ENCODE measurements at regions not wholly inside any gene's neighbourhood (a gene's known extent, or its start where the extent isn't known, plus 50 kb on each side); places are given as distances from the start of the nearest gene placed in this dataset.

DNA sequence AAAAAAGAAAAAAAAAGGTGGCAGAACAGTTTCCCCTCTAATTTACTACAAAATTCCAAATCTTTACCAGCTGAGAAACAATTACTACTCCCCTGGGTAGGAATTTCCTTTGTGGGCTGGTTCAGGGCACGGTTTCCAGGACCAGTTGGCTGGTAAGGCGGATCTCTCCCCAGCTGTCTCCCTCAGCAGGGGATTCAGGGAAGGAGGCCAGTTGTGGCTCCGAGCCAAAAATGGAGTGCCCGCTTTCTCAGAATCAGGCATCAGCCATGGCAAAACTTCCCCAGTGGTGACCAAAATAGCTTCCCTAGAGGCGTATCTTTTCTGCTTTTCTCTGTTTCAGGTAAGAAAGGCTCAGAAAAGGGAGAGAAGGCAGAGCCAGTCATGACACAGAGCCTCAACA lies 91.2 kb downstream of the ZNF22 start:
- TF ChIP-seq, protein P1, sequence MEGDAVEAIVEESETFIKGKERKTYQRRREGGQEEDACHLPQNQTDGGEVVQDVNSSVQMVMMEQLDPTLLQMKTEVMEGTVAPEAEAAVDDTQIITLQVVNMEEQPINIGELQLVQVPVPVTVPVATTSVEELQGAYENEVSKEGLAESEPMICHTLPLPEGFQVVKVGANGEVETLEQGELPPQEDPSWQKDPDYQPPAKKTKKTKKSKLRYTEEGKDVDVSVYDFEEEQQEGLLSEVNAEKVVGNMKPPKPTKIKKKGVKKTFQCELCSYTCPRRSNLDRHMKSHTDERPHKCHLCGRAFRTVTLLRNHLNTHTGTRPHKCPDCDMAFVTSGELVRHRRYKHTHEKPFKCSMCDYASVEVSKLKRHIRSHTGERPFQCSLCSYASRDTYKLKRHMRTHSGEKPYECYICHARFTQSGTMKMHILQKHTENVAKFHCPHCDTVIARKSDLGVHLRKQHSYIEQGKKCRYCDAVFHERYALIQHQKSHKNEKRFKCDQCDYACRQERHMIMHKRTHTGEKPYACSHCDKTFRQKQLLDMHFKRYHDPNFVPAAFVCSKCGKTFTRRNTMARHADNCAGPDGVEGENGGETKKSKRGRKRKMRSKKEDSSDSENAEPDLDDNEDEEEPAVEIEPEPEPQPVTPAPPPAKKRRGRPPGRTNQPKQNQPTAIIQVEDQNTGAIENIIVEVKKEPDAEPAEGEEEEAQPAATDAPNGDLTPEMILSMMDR (IDR thresholded peaks at IDR 0.05): no peak
- TF ChIP-seq POLR2A (IDR thresholded peaks at IDR 0.05): no peak
